ENCODE measurements at regions not wholly inside any gene's neighbourhood (a gene's known extent, or its start where the extent isn't known, plus 50 kb on each side); places are given as distances from the start of the nearest gene placed in this dataset.
"Not testable (repeated sequence)": the region's sequence is repeated elsewhere in the genome, so short reads cannot be mapped to it uniquely, and the experiment has no call there.

GRCh38 chr14:83887866-83888265, 1642.1 kb upstream of the FLRT2 start:
- no peak for DNase-seq

DNA sequence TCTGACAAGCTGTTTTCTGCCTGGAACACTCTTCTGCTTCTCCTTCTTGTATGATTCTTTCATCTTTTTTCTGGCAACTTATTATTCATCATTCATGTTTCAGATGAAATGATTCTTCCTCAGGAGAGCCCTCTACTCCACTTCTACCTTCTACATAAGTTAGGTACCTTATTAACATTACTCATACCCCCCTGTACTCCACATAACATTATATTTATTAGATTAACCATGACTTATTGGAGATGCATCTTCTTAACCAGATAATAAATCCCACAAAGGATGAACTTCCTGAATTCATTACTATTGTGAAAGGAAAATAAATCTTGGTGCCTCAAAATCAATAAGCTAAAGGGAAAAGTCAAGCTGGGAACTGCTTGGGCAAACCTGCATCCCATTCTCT, 1636.5 kb upstream of the FLRT2 start:
- DNase-seq = no peak

DNA sequence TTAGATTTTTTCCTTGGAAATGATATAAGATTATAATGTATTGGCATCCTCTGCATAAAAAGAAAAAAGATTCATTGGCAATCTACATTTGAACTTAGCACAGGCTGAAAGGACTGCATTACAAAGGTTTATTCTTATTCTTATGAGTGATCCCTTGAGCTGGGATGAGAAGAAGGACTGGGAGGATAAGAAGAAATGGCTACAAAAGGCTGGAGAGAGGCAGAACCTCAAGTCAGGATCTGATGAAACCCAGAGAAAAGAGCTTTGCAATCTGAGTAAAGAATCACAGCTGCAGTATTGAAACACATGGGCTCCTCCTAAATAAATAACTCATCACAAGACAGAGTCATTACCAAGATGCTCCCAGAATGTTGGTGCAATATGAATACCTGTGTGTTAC, 1635.4 kb upstream of the FLRT2 start:
- DNase-seq = no peak

DNA sequence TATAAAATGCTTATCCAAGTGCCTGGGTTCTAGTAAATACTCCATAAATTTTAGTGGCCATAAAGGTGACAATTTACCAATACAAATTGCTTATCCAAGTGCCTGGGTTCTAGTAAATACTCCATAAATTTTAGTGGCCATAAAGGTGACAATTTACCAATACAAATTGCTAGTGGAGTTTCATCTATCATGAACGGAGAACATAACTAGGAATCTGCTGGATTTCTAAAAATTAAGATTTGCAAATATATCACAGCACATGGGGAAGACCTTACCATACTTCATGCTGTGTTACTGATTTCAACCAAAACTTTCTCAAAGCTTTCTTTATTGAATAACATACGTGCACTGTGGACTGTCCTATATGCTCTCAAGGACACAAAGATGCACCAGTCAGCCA, 1631.4 kb upstream of the FLRT2 start:
- not testable (repeated sequence) for DNase-seq

DNA sequence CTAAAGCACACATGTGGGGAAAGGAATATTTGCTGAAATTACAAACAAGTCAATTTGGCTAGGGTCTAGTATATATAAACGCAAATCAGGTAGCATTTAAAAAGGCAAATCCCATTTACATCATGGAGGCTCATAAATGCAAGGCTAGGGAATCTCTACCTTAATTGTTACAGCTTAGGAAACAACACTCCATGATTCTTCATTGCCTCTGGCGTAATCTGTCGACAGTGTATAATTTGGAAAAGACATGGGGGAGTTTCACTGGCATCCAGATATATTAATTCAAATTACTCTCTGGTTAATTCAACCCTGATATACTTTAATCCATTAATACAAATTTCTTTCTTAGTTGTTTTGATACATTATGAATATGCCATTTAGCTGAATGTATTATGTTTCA, 1630.2 kb upstream of the FLRT2 start:
- no peak for DNase-seq

GRCh38 chr14:83905157-83905556, 1624.8 kb upstream of the FLRT2 start:
- DNase-seq = no peak

GRCh38 chr14:83908419-83908818, 1621.5 kb upstream of the FLRT2 start:
- DNase-seq = no peak

- DNase-seq = no peak
These were observed 1620.4 kb upstream of the FLRT2 start for GRCh38 chr14:83909507-83909906.

DNA sequence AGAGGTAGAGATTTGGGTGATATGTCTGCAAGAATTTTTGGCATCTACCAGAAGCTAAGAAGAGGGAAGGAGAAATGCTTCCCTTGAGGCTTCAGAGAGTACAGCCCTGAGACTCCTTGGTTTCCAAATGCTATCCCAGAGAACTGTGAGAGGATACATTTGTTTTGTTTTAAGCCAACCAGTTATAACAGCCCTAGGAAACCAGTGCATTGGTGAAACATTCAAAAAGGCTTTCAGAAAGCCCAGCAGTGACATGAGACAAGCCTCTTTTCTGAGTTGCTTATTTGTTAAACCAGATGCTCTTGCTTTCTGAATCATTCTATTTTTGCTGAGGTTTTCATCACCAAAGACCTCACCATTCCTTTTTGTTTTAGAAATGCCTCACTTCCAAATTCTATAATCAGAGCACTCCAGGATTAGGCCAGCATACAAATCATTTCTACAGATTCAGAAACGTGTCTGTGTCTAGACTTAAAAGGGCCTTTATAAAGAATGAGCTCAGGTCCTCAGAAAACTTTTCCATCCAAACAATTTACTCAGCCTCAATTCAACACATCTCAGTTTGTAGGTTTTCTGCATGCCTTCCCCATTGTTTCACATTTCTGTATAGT, 1617.8 kb upstream of the FLRT2 start:
- DNase-seq = no peak

GRCh38 chr14:83913476-83913875, 1616.5 kb upstream of the FLRT2 start:
- DNase-seq = no peak

GRCh38 chr14:83918546-83918945, 1611.4 kb upstream of the FLRT2 start:
- DNase-seq = no peak

- not testable (repeated sequence) for DNase-seq
These were observed 1610.3 kb upstream of the FLRT2 start for GRCh38 chr14:83919675-83920074.

GRCh38 chr14:83923842-83924241, 1606.1 kb upstream of the FLRT2 start:
- no peak for DNase-seq

DNA sequence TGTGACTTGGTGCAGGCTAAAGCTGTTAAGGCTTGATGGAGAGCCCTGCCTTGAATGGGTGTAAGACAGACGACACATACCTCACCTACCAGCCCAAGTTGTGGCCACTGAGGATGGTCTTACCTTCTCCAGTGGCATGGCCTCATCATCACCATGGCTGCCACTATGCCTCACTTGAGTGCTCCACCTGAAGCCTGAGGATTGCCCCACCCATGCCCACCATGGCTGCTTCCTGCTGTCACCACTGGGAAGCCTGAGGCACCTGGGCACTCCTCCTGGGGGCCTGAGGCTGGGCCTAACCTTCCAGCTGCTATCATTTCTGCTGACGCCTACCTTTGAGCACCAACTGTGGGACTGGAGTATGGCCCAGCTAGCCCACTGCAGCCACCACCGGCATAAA, 1605.7 kb upstream of the FLRT2 start:
- no peak for DNase-seq

DNA sequence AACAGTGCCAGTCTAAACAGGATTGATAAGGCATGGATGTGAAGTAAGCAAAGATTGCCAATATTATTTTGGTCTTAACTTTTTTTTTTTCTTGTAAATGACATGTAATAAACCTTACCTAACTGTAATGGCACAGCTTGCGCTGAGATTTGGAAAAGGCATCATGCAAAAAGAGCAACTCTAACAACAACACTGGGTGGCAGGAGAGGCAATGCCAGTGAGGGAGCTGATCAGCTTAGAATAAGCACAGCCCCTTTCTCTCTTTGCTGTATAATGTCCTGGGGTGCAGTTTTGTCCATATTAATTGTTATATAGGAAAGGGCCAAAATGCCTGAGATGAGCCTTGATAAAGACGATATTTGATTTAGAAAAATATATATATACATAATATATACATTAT, 1589.7 kb upstream of the FLRT2 start:
- DNase-seq = no peak

DNA sequence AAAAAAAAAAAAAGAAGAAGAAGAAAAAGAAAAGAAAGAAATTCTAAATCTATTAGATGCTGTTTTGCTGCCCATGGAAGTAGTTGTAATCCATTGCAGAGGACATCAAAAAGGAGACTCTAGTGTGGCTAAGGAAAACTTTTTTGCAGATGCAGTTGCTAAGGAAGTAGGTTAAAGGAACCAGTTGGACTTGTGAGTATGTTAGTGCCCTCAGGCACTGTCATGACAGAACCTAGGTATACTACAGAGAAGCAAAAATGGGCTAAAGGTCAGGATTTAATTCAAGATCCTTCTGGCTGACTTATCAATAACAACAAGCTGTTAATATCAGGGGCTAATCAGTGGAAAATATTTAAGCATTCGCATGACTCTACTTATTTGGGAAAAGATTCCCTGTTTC, 1571.6 kb upstream of the FLRT2 start:
- DNase-seq = no peak

DNA sequence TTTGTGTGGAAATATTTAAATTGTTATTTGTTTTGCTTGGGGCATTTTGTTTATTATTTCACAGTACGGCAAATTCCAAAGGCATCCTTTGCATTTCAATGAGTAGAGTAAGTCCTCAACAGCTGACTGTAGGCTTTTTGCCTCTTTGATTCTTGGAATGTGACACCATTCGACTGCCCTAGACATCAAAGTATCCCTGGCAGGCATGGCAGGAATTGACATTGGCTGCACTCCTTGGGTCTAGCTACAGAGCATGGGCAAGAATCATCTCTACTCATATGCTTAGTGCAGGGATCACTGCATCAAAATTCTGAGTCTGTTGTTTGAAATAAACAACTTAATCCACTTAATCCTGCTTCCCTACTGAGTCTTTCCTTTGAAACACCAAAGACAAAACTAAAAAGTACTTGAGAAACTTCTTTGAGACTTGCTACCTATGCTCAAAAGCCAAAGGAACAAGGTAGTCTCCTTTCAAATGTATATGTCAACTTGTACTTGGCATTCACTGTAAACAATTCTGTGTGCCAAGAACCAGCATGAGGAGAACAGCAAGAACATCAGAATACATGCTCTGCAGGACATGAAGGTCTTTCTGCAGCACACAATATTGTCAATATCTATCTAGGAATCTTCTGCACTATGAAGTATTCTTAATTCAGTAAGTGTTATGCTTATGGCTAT, 1569.0 kb upstream of the FLRT2 start:
- DNase-seq = no peak

GRCh38 chr14:83969998-83970397, 1559.9 kb upstream of the FLRT2 start:
- no peak for DNase-seq

GRCh38 chr14:83972631-83973030, 1557.3 kb upstream of the FLRT2 start:
- DNase-seq = no peak

DNA sequence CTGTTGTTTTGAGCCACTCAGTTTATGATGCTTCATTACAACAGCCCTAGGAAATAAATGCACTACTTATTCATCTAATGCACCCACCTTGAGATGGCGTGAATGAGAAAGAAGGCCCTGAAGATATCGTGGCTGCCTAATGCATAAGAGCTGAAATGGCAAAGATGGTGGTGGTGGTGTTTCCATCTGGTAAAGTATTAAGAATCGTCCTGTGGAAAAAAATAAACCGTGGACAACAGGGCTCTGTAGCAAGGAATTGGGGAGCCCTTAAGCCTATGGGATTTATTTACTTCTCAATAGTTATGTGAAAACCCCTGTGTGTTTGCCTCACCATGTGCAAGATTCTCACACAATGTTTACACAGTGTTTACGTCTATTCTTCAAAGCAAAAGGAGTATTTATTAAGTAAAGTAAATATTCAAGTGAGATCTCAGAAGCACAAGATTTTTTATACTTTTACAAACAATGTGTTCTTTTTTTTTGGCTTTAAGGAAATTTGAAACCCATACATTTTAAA, 1555.2 kb upstream of the FLRT2 start:
- no peak for DNase-seq

DNA sequence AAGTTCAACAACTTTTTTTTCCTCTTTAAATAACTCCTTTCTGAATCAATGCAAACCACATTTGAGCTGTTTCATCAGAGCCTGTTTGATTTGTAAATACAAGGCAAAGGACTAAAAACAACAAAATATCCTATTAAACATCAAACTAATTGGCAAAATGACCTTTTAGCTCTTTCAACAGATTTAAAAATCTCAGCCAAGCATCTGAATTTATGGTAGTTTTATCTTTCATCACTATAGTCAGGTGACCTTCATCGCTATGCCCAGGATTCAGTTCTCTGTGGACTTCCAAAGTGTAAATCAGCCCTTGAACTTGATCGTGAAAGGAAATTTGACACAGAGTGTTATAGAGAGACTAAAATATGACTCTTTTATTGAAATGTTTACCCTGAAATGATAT, 1554.5 kb upstream of the FLRT2 start:
- DNase-seq = no peak

DNA sequence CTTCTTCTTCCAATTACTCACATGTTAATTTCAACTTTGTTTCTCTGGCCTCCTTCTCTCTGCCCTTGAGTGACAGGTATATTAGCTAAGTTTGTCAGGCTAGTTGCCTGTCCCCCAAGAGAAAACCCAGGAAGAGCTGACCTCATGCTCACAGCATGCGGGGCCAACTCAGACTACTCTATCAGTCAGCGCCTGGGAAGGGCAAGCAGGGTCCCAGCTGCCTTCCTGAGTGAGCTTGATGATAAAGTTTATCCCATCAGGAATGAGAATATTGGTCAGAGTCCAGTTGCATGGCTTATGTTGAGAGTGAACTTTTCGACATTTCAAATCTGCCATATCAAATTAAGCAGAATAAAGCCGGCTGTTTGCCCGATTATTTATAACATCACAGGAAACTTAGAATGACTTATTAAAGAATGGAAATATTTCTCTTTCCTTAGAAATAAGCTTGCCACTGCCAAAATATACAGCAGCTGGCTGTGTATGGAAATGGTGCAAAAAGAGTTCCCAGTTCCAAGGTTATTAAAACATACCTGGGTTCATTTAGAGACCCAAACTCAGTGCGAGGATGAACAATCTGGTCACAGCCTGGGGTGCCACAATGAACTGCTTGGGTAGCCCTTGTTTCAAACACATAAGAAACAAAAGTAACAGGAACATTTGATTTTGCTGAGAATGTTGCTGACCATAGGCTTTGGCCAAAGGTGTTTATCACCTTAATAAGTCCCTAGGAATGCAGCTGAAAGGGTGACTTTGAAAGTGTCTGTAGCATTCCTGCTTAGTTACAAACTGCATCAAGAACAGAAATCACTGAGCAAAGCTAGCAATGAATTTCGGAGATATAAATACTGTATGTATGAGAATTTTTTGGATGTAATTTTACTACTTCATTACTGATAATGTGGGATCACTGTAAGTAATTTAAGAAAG, 1553.8 kb upstream of the FLRT2 start:
- DNase-seq = no peak

GRCh38 chr14:83977583-83977982, 1552.4 kb upstream of the FLRT2 start:
- DNase-seq = no peak

All from NCI-H2107 (cell line).